NCI-H226 (cell line): ENCODE measurements at regions not wholly inside any gene's neighbourhood (a gene's known extent, or its start where the extent isn't known, plus 50 kb on each side); places are given as distances from the start of the nearest gene placed in this dataset.

Experiments used
- DNase-seq: peaks from one replicate; pipeline ENCODE4 v3.0.0-alpha.2; 2015

DNA sequence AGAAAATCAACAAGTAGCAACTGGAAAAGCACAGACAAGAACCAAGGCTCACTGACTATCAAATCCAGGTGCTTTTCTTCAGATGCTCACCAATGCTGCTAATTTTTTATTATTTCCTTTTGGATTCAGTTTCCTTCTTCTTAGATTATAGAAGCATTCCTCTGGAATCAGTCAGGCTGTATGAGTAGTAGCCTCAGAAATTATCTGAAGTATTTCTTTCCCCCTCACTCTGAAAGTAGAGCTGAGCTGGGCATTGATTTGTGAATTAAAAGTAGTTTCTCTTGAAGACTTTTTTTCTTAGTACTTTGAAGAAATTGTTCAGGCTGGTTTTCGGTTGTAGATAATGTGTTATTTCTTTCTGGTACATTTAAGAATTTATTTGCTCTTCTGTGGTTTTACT is 273.7 kb downstream of the NOL4 start:
- DNase-seq, result no peak

DNA sequence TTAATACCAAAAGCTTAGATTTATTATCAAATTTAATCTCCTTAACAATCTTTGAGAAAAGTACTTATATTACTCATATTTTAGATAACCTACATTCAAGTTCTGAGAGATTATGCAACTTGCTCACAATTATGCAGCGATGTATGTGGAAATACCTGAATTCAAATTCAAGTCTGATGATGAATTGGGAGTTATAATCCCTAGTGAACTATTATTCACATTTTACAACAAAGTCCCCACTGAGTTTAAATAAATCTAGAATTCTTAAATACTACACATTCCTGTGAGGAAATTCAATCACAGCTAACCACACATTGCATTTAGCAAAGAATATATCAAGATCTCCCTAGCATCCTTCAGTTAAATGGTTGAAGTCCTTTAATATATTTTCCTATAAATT is 278.4 kb downstream of the NOL4 start:
- no peak for DNase-seq

DNA sequence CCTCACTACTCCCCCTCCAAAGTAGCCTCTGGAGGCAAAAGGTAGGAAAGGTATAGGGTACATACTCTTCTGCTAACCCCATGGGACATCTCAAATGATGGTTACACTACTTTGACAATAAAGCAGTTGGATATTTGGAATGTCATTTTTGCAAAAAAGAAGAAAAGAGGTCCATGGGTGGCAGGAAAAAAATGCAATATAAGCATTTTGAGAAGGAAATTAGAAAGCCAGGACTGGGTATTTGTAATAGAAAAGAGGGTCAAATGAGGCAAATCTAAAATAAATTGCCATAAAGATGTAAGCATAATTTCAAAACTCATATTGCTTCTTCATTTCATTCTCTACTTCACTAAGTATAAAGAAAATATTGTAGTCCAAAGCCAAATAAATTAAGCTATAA is 280.2 kb downstream of the NOL4 start:
- no peak for DNase-seq

DNA sequence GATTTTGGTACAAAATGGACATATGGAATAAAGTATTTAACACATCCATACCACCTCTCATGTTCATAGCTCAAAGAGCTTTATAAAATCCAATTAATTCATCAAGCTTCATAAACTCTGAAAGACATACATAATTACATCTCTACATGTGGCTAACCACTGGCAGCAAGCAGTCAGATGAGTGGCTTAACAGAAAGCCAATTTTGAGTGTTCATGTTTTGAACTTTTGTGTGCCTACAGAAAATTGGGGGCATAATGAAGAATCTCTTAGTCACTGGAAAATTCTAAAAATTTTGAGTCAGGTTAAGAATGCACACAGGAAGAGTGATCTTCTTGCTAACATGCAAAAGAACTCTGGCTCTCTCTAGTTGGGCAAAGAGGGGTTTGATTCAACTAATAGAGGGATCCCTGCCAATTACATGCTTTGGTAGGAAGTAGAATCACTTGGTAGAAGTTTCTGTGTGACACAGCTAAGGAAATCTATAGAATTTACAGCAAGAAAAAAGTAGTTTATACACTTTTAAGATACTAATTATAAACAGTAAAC is 287.4 kb downstream of the NOL4 start:
- DNase-seq, result no peak

DNA sequence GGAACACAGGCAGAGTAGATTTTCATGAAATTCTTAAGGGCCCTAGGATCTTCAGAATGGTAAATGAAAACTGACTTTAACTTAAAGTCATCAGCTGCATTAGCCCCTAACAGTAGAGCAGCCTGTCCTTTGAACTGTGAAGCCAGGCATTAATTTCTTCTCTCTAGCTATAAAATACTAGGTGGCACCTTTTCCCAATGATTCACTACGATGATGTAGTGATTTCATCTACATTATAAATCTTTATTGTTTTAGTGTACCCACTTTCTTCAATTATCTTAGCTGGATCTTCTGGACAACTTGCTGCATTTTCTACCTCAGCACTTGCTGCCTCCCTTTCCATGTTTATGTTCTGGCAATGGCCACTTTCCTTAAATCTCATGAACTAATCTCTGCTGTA is 290.5 kb downstream of the NOL4 start:
- no peak for DNase-seq

DNA sequence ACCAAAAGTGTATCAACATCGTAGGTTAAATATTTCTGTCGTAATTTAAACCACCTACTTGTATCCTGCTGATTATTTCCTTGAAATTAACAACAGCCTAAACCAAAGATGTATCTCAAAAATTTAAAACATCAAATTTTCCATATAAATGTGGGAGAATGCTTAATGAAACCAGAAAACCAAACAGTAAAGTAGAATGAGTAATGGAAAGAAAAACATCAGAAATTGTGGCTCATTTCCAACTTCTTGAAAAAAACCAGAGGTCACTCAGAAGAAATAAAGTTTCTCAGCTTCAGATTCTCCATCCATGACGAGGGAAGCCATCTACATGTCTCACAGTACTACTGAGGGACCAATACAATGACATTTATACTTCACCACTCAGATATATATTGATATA is 296.5 kb downstream of the NOL4 start:
- no peak for DNase-seq

DNA sequence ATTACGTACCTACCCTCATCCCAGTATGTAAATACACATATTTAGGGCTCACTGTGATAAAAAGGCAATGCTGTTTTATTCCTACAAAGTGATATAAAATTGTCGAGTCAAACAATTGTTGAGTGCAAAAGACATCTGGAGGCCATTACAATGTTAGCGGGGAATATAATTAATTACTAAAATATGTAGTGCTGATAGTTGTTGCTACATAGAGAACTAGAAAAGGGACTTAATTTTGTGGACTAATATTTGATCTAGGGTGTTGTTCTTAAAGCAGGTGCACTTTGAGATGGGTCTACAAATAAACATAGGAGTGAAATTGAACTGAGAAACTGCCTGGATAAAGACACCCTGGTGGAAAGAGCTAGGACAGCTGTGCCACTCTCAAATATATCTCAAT is 300.1 kb downstream of the NOL4 start:
- DNase-seq, result no peak

DNA sequence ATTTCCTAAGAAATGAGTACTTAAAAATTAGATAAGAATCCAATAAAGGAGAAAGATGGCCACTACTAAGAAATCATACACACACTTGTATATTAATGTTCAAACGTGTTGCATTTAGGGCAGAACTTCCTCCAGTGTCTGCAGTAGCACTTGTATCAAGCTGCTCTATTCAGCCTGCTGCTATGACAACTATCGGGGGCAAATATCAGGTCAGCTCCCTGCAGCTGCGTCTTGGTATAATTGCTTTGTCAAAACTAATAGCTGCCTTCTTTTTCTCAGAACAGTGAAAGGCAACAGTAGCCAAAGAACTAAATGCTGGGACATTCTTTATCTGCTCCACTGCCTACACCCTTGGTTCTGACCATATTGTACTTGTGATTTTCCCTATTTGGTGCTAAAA is 300.7 kb downstream of the NOL4 start:
- no peak for DNase-seq

DNA sequence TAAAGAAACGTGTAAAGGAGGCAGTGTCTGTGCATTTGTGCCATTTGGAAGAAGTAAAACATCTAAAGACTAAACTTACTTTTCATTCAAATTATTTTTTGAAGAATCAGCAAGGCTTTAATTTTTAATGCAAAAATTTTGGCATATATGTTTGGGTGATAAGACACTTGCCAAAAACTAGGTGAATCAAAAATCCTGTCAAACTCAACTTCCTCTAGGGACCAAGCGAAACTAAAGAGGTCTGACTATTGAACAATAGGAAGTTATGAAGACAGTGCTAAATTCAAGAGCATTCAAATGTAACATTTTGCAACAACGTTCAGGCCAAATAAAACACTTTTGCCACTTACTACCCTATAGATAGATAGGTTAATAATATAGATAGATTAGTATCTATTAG is 306.1 kb downstream of the NOL4 start:
- DNase-seq, result no peak

DNA sequence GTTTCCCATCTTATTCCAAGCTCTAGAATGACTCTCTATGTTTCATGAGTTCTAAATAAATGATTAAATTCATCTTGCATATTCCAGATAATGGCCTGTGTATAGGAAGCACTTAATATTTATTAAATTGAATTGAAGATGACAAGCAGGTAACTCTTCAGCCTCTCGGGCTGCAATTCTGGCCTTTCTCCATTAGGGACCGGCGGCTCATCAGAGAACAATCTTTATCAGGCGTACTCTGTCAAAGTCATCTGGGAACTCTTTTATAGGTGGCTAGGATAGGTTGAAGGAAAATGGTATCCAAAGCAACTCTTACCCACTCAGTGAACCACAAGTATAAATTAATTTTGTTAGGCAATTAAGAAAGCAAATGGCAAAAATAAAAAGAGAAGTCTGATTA is 308.5 kb downstream of the NOL4 start:
- no peak for DNase-seq

DNA sequence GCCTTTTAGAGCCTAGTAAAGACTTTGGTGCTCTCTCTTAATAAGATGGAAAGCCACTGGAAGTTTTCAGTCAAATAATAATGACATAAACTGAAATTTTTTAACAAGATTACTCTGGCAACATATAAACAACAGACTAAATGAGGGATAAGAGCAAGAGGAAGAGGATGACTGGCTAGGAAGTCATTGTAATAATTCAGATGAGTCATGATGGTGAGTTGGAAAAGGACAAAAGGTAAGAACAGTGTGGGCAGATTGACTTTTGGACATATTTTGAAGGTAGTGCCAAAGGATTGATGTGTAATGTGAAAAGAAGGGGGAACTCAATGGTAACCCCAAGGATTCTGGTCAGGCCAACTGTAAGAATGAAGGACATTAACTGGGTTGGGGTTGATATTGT is 310.3 kb downstream of the NOL4 start:
- no peak for DNase-seq

DNA sequence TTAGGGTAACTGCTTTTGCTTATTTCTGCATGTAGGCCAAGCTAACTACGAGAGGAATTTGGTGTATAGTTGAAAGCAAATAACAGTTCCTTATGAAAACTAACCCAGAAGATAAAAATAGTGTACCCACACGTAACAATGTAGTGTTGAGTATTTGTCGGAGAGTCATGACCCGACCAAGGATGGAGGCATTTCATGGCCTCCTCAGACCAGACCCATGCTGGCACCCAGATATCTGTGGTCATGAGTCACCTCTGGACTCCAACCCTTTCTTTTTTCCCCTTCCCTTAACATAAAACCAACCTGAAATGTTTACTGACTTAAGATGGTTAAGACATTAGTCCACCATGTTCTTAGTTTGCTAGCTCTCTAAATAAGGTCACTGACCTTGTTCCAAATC is 318.7 kb downstream of the NOL4 start:
- no peak for DNase-seq

DNA sequence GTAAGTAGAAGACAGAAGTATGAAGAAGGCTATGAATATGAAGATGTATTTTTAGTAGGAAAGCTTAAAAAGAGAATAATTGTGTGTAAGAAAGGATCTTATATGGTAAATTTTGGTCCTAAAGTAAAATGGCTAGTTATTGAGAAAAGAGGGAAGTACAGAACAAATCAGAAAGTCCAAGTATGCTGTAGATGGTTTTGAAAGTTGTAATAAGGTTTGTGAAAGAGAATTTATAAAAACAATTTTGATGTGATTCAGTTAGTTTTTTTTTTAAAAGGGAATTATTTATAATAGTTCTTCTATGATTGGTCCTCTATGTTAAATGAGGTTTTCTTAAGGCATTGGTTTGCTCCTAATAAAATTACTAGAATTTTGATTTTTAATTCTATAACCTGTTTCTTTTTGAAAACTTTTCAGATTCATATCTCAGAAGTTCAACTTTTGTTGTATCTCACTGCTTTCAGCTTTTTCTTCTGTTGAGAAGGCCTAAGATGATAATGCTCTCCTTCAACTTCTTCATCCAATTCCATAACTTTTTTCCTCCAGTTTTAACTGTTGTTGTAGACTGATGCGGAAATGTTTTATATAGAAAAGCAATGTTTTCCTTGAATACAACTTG is 322.7 kb downstream of the NOL4 start:
- DNase-seq, result no peak

DNA sequence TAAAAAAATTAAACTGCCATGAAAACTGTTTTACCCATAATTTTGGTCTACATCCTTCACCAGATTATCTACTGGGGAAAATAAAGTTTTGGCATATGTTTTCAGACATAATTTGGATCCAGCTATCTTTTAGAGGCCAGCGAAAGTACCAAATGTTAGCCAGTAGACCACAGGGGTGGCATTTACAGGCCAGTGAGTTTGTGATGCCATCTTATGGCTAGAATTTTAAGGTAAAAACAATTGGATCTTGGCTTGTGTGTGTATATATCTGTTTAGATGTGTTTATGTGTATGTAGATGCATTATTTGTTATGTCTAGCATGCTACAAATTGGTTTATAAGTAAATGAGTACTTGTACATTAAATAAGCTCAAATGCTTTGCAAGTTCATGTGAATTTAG is 322.6 kb downstream of the ASXL3 start:
- no peak for DNase-seq

DNA sequence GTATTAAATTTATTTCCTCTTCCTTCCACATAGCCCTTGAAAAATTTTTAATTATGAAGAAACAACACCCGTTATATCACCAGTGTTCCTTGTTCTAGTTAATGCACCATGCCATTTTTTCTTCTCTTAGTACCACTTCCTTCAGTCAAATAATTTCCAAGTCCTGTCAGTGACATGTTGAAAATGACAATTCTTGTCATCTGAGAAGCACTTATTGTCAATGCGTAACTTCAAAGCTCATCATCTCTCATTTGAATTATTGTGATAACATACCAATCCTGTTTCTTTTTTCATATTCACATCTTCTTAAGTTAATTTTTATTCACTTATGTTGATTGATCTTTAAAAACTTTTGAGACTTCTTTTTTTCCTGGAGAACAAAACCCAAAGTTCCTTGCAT is 320.4 kb downstream of the ASXL3 start:
- no peak for DNase-seq

DNA sequence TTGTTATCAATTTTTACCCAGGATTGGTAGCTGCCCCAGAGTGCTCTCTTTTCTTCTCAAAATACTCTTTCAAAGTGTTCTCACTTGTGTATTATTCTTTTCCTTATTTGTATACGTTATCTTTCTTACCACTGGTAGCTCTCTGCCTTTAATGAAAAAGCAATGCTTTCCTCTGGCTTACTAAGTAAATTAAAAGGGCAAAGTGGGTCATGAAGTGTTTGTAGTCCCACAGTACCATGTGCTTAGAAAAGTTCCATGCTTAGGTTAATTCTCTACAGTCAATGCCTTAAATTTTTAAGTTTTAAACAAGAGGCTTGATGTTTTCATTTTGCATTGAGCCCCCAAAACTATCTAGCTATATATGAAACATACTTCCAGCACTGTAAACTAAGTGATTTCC is 300.2 kb downstream of the ASXL3 start:
- DNase-seq, result no peak

DNA sequence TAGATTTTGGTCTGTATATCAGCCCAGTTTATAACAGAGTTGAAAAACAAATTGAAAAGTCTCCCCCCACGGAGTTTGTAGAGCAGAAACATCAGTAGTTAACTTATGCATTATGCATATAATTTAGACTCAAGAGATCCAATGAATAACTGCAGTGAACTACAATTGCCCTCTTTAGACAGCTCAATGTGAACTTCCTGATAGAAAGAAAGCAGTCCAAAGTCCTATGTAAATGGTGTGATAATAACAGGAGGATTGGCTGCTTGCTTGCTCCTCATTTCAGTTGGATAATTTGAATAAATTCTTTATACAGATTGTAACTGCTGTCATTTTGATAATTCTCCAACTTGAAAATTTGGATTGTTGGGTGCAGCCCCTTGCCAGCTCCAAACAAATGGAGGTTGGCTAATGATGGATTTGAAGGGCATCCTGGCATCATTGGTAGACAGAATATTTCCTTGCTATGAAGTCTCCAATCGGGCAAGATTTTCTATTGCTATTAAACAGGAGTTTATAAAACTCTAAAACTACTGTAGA is 297.1 kb downstream of the ASXL3 start:
- DNase-seq, result no peak

DNA sequence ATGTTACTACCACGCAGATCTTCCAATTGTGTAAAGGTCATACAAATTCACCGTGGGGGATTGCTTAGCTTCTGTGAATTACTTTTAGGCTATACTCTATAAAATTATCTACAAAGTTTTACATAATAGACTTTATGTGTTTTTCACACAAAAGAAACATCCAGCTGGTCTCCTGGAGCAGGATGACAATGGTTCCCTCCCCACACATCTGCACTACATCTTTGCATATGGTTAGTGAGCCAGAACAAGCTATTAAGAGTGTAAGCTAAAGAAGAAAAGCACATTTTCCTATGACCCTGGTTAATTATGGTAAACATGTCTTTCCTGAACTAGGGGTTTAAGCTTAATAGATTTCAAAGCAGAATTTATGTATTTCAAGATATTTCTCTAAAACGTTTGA is 295.1 kb downstream of the ASXL3 start:
- DNase-seq, result no peak

DNA sequence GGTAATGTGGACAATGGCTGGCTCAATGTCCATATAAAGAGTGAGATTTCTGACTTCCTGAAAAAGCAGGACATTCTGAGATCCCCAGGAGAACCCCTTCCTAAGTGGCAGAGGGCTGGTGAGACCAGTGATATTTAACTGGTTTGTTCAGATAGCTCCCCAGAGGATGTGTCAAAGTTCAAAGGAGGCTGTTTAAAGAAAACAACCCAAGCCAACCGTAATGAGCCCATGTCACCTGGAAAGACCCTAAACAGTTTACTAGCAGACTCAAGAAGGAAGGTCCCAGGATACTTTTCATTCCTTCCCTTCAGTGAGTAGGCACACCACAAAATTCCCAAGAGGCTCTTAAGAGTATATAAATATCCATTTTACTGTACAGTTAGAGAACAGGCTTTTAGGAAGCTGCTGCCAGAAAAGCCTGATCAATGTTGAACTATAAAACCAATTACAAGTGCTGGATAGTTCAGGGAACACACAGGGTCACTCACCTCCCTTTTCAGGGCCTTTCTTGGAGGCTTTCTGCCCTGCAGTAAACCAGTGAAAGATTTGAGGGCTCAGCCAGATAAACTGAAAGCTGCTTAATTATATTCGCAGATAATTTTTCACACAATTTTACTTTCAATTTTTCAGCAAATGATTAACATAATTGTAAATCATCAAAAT is 293.5 kb downstream of the ASXL3 start:
- no peak for DNase-seq

DNA sequence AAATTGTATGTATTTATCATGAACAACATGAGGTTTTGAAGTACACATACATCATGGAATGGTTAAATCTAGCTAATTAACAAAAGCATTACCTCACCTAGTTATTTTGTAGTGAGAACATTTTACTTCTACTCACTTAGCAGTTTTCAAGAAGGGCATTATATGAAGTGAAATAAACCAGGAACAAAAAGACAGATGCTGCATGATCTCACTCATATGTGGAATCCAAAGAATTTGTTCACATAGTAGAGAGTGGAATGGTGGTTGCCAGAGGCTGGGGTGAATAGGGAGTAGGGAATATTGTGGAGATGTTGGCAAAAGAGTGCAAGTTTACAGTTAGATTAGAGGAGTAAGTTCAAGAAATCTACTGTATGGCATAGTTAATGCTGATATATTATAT is 292.0 kb downstream of the ASXL3 start:
- no peak for DNase-seq

DNA sequence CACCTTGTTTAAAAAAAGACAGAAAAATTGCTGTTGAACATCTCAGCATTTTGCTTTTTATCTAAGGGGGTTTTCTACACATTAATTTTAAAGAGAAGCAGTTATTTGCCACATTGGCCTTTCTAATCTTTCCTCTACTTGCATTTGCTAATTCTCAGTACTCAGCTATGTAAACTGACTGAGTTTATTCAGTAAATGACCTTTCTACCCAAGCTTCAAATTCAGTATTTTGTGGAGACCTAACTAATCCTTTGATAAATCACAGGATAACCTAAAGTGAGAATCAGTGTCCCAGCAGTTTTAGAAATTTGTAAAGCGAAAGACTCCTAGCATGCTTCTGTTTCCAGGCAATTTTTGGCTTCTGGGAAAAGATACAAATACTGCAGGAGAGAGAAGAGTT is 288.4 kb downstream of the ASXL3 start:
- DNase-seq, result no peak

DNA sequence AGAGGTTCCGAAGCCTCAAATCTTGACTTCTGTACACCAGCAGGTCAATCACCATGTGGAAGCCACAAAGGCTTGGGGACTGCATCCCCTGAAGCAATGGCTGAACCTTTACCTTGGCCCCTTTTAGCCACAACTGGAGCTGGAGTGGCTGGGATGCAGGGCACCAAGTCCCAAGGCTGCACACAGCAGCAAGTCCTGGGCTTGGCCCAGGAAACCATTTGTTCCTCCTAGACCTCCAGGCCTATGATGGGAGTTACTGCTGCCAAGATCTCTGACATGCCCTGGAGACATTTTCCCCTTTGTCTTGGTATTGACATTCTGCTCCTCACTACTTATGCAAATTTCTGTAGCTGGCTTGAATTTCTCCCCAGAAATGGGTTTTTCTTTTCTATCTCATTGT is 285.9 kb downstream of the ASXL3 start:
- DNase-seq, result no peak

DNA sequence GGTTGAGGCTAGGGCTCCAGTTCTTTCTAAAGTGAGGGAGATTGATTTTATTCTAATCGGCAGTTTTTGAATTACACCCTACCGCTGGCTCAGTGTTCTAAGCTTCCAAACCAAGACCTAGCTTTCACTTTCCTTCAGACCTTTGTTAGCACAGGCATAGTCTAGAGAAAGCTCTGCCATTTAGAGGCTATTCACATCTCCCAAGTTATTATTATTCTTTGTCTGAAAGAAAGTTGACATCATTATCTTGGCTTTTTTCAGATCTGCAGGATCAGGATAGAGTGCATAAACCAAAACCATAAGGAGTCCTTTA is 276.8 kb downstream of the ASXL3 start:
- DNase-seq, result no peak

DNA sequence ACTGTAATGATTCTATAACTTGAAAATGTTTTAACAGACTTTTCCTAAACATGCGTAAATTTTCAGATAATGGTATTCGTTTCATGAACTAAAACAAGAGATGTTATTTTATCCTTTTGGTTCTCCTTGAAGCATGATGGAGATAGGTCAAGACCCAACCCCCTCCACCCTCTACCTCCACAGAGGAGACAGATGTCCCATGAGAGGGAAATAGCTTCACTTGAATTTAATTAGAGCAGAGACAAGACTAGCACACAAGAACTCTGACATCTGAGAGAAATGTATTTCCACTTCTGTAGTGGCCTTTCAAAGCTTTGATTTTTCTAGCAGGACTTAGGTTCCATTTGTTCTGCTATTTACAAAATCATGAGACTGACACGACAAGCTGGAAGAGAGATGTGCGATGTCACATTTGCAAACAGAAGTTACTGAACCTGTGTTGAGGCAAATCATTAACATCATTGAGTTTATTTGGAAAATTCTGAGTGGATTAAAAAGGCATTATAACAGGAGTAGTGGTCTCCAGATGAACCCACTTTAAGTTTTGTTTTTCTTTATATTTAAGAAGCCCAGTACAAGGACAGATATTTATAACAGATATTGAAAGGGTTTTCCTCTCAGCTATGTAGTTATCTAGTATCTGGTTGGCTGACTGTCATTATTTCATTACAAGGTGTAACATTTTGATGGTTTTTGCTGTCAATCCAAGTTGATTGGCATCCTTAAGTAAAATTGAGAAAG is 276.2 kb downstream of the ASXL3 start:
- no peak for DNase-seq
